HepG2 (cell line): ENCODE measurements at regions not wholly inside any gene's neighbourhood (a gene's known extent, or its start where the extent isn't known, plus 50 kb on each side); places are given as distances from the start of the nearest gene placed in this dataset.

ENCODE experiments used
- ATAC-seq: fragments of 200-7000 bp; cut with Tn5 transposase; 3 replicates; pipeline ENCODE4 v1.9.1; 2020; ENCODE audit warnings: mild to moderate bottlenecking, moderate library complexity
- BruUV-seq: library from RNA; stranded (reverse); fragments of 400-500 nt; replicated peaks from 2 replicates; lab custom pipeline; 2021; lab: Mats Ljungman, UMichigan
- CTCF ChIA-PET: fragments of 300-600 bp; formaldehyde crosslinking; extraction: SDS; loops from one replicate; lab custom pipeline; 2021; ENCODE audit warnings: low total read pairs, inconsistent platforms, low intra/inter-chr PET ratio; lab: Yijun Ruan, JAX
- POLR2A ChIA-PET: fragments of 350-600 bp; sonication (Branson Sonifier 250); formaldehyde crosslinking; loops from one replicate; lab custom pipeline; 2020; ENCODE audit warnings: antibody characterized with exemption, inconsistent platforms; lab: Yijun Ruan, JAX
- DNase-seq: peaks from one replicate; pipeline ENCODE4 v3.0.0-alpha.2; 2015; ENCODE audit warnings: low spot score
- FAIRE-seq: peaks from 3 replicates; lab custom pipeline; 2011; peaks lifted over from hg19 to GRCh38; lab: Jason Lieb, UNC
- H2AFZ ChIP-seq: one replicate; pipeline ENCODE4 v1.6.1; 2011; ENCODE audit warnings: low read length, inconsistent platforms
- H3K27ac ChIP-seq: fragments of 300-600 bp; 3 replicates; pipeline ENCODE4 v1.8.0; 2011; ENCODE audit warnings: mixed run types, mild to moderate bottlenecking, mixed read lengths, low read length, inconsistent platforms; ENCODE audit not compliant: insufficient read depth; ENCODE audit errors: extremely low read length
- H3K27me3 ChIP-seq, 2 experiments: fragments of 200-600 bp in 1 of 2; 2 replicates in 1 of 2; 3 replicates in 1 of 2; pipeline versions ENCODE4 v1.6.0 to v1.8.0; 2011; ENCODE audit warnings: low read length in 2 of 2, mild to moderate bottlenecking in 2 of 2, moderate library complexity in 2 of 2, inconsistent platforms in 1 of 2; ENCODE audit not compliant: insufficient read depth in 2 of 2, control insufficient read depth in 1 of 2
- H3K36me3 ChIP-seq, 2 experiments: fragments of 200-600 bp in 1 of 2; replicated peaks in 1 of 2; 2 replicates in 1 of 2; 3 replicates in 1 of 2; pipeline versions ENCODE4 v1.5.1 to v1.8.0; 2011; ENCODE audit warnings: low read length in 2 of 2, inconsistent platforms in 1 of 2; ENCODE audit not compliant: insufficient read depth in 2 of 2, control insufficient read depth in 1 of 2
- H3K4me1 ChIP-seq: 2 replicates; pipeline ENCODE4 v1.5.1; 2012; ENCODE audit warnings: low read length, inconsistent platforms; ENCODE audit not compliant: insufficient read depth
- H3K4me2 ChIP-seq: 2 replicates; pipeline ENCODE4 v1.6.0; 2011; ENCODE audit warnings: low read depth, low read length, inconsistent platforms
- H3K4me3 ChIP-seq, 3 experiments: fragments of 200-600 bp in 1 of 3; sonication (generic), shearing (Covaris generic) in 1 of 3; replicated peaks in 1 of 3; 2 replicates each; pipeline ENCODE4 v1.5.1; 2011 to 2016; ENCODE audit warnings: low read length in 3 of 3, inconsistent platforms in 2 of 3, low read depth in 2 of 3, mild to moderate bottlenecking in 2 of 3, control low read depth in 1 of 3, mixed read lengths in 1 of 3; ENCODE audit not compliant: insufficient read depth in 1 of 3
- H3K79me2 ChIP-seq: one replicate; pipeline ENCODE4 v1.6.1; 2011; ENCODE audit warnings: low read length, inconsistent platforms; ENCODE audit not compliant: insufficient read depth
- H3K9ac ChIP-seq: 2 replicates; pipeline ENCODE4 v1.6.0; 2011; ENCODE audit warnings: mild to moderate bottlenecking, low read depth, low read length, inconsistent platforms; ENCODE audit not compliant: insufficient read depth
- H3K9me3 ChIP-seq: 2 replicates; pipeline ENCODE4 v1.5.1; 2012; ENCODE audit warnings: mild to moderate bottlenecking, low read length
- H4K20me1 ChIP-seq: 2 replicates; pipeline ENCODE4 v1.6.0; 2011; ENCODE audit warnings: inconsistent platforms, mild to moderate bottlenecking, low read length, moderate library complexity; ENCODE audit not compliant: insufficient read depth
- ATM ChIP-seq: fragments of 450-650 bp; IDR thresholded peaks from 2 replicates; pipeline ENCODE4 v1.7.1; 2017; ENCODE audit warnings: mild to moderate bottlenecking, borderline replicate concordance
- MIER3 ChIP-seq: IDR thresholded peaks from 2 replicates; pipeline ENCODE4 v1.6.1; 2016; ENCODE audit warnings: missing compliant biosample characterization, borderline replicate concordance
- ONECUT2 ChIP-seq: sonication (generic); formaldehyde crosslinking; IDR thresholded peaks from 2 replicates; pipeline ENCODE4 v1.4.0; 2020; ENCODE audit warnings: missing genetic modification reagents
- PHF20 ChIP-seq: sonication (generic); formaldehyde crosslinking; IDR thresholded peaks from 2 replicates; pipeline ENCODE4 v1.5.0; 2020; ENCODE audit warnings: mild to moderate bottlenecking, missing genetic modification reagents
- POGZ ChIP-seq: sonication (generic); formaldehyde crosslinking; IDR thresholded peaks from 2 replicates; pipeline ENCODE4 v1.4.0; 2020; ENCODE audit warnings: mild to moderate bottlenecking, missing genetic modification reagents
- SNRNP70 ChIP-seq: fragments of 200-400 bp; formaldehyde crosslinking; IDR thresholded peaks from 2 replicates; pipeline ENCODE4 v1.6.1; 2017; ENCODE audit warnings: mild to moderate bottlenecking, low read depth, low read length, moderate library complexity
- ZBTB14 ChIP-seq: sonication (generic); formaldehyde crosslinking; IDR thresholded peaks from 2 replicates; pipeline ENCODE4 v1.4.0; 2020; ENCODE audit warnings: missing genetic modification reagents
- ZBTB33 ChIP-seq: sonication (generic); formaldehyde crosslinking; IDR thresholded peaks from 2 replicates; pipeline ENCODE4 v1.4.0; 2020; ENCODE audit warnings: missing genetic modification reagents
- ZBTB39 ChIP-seq: sonication (generic); formaldehyde crosslinking; IDR thresholded peaks from 2 replicates; pipeline ENCODE4 v1.5.0; 2020; ENCODE audit warnings: missing genetic modification reagents
- ZNF570 ChIP-seq: sonication (generic); formaldehyde crosslinking; IDR thresholded peaks from 2 replicates; pipeline ENCODE4 v1.4.0; 2020; ENCODE audit warnings: mild to moderate bottlenecking, missing genetic modification reagents, borderline replicate concordance
- WGBS: methylation state at CpG from one replicate; pipeline ENCODE4 v1.1.6; 2017; ENCODE audit warnings: low lambda C conversion rate; 5-methylcytosine and 5-hydroxymethylcytosine counted together
- in situ Hi-C: cut with HindIII; loops from 2 replicates; pipeline ENCODE4 v1.10.0; 2017; ENCODE audit warnings: low pct_unique_long_range_greater_than_20kb; ENCODE audit not compliant: extremely low pct_ligation_motif_present
- intact Hi-C: fragments of 100-400 bp; cut with micrococcal nuclease; formaldehyde crosslinking; loops from one replicate; pipeline ENCODE4 v1.10.0; 2022; ENCODE audit not compliant: unreplicated experiment

- TF ChIP-seq MIER3 (CRISPR knock-in tag) (no peak), ONECUT2 (CRISPR knock-in tag) (no peak), POGZ (CRISPR knock-in tag) (no peak), ZBTB33 (no peak), ZBTB14 (CRISPR knock-in tag) (no peak), PHF20 (no peak), ZBTB39 (no peak), ZNF570 (CRISPR knock-in tag) (no peak), ATM (no peak), SNRNP70 (no peak)
- DNase-seq (no peak), ATAC-seq (no peak), FAIRE-seq (no peak)
- WGBS, result 61% methylated on average over 5 of the region's 6 CpGs
- in situ Hi-C loops, result no loop called here
- H3K4me3 ChIP-seq, result no peak overlapping the region
- POLR2A ChIA-PET, result no interaction called here
- H3K27me3 ChIP-seq, result peaks cover 0 to 14% of the 10 kb centered on the region in 2 experiments; a peak in 2 of 5 replicates
- no peaks in the 10 kb centered on the region; the same call in 1 of the 2 replicates for H3K4me1 ChIP-seq
- H3K4me2 ChIP-seq, result no peak overlapping the region
- H4K20me1 ChIP-seq, result no peaks in the 10 kb centered on the region
- no peaks in the 10 kb centered on the region for H3K9me3 ChIP-seq
- CTCF ChIA-PET, result no interaction called here
- BruUV-seq, result no TSS peak
- no peaks in the 10 kb centered on the region for H3K36me3 ChIP-seq
- no peaks in the 10 kb centered on the region for H3K79me2 ChIP-seq
- H3K27ac ChIP-seq, result no peak overlapping the region
- no peak overlapping the region for H3K9ac ChIP-seq
- H2AFZ ChIP-seq, result no peak overlapping the region
- intact Hi-C loops, result no loop called here
Observed at GRCh38 chr11:10386861-10387205, 68.2 kb upstream of the AMPD3 start.
